GM19397 (cell line): ENCODE measurements at regions not wholly inside any gene's neighbourhood (a gene's known extent, or its start where the extent isn't known, plus 50 kb on each side); places are given as distances from the start of the nearest gene placed in this dataset.

Source experiments
- ATAC-seq: cut with Tn5 transposase; IDR thresholded peaks from one replicate; pipeline ENCODE4 v1.9.1; 2021; ENCODE audit warnings: mild to moderate bottlenecking, moderate library complexity; ENCODE audit not compliant: unreplicated experiment

- ATAC-seq = no peak
Measured at GRCh38 chr1:234976861-234977680, 151.6 kb downstream of the TOMM20 start.

- no peak for ATAC-seq
Measured at GRCh38 chr1:234975941-234976860, 152.4 kb downstream of the TOMM20 start.

- no peak for ATAC-seq
Measured at GRCh38 chr1:234975122-234975940, 153.3 kb downstream of the TOMM20 start.

GRCh38 chr1:234973426-234974250 lies 155.0 kb downstream of the TOMM20 start:
- ATAC-seq = no peak

- ATAC-seq = no peak
Measured at GRCh38 chr1:234972411-234973191, 156.0 kb downstream of the TOMM20 start.

DNA sequence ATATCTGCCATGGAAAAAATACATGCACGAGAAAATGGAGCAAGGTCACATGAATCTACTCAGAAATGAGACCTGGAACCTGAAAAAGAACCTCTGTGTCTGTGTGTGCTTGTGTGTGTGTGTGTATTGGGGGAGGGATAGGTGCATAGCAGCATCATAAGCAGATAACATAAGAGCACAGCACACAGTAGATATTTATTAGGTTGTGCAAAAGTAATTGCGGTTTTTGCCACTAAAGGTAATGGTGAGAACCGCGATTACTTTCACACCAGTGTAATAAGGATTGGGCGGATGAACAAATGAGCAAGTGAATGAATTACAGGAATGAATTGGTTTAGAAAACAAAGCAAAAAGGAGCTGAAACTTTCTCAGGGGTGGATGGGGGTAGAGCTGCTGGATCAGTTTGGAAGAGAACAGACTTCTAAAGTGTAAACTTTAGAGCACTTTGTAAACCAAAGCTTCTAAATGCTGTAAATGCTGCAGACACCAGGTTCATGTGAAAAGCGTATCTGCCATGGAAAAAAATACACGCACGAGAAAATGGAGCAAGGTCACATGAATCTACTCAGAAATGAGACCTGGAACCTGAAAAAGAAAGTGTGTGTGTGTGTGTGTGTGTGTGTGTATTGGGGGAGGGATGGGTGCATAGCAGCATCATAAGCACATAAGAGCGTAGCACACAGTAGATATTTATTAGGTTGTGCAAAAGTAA lies 156.9 kb downstream of the TOMM20 start:
- ATAC-seq = no peak

DNA sequence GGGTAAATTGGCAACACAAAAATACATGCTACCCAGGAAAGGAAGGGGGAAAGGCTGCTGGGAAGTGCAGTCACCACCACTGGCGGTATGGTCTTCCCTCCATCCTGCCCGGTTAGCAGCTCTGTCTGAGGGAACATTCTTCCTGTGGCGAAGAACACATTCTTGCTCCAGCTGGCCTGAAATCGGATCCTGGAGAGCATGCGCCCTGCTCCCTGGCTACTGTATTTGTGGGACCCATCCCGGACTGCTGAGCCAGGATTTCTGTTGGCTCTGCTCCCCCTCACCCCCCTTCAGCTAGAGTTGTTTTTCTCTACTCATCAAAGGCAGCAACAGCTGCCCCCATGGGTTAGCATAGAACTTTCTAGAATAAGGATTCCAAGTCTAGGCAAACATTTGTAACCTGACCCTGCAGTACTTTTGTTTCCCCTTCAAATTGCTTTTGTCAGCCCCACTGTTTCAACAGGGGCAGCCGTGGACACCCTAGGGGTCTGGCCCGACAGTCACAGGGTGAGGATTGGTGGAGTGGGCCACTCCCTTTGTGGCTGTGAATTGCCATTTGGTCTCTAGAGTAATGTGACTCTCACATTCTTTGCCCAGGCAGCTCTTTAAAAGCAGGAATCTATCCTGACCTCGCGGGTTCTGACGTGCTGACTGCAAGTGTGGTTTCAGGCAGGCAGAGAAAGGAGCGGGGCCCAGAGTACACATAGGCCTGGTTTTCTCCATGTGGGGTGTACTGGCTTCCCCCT lies 157.7 kb downstream of the TOMM20 start:
- no peak for ATAC-seq

DNA sequence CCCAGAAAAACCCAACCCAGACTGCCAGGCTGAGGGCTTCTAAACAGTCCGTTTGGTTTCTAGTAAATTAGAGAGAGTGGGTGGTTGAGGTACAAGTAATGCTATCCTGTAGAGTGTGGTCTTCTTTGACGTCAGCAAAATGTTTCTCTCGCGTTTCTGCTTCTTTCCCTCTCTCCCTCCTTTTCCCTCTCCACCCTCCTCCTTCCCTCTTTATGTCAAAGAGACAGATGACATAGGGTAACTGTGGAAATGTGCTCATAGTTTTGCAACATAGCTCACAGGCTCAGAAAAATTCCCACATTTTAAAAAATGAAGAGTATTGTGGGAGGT lies 158.3 kb downstream of the TOMM20 start:
- no peak for ATAC-seq

GRCh38 chr1:234969581-234970400 lies 158.8 kb downstream of the TOMM20 start:
- ATAC-seq = no peak

- no peak for ATAC-seq
Measured at GRCh38 chr1:234969011-234969441, 159.6 kb downstream of the TOMM20 start.

DNA sequence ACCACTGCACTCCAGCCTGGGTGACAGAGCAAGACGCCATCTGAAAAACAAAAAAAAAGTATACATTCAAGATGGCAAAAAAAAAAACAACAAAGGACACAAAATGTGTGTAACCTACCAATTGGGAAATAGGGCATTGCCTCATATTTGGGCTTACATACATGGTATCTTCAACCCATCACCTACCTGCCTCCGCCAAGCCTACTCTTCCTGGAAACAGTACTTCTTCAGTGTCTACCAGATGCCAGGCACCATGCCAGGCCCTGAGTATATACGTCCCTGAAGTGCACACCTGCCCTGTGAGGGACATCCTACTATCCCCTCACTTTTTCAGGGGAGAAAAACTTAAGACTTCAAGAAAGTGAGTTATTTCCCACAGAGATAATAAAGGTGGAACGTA lies 160.2 kb downstream of the TOMM20 start:
- ATAC-seq = no peak

- ATAC-seq = no peak
Measured at GRCh38 chr1:234967121-234967520, 161.5 kb downstream of the TOMM20 start.

DNA sequence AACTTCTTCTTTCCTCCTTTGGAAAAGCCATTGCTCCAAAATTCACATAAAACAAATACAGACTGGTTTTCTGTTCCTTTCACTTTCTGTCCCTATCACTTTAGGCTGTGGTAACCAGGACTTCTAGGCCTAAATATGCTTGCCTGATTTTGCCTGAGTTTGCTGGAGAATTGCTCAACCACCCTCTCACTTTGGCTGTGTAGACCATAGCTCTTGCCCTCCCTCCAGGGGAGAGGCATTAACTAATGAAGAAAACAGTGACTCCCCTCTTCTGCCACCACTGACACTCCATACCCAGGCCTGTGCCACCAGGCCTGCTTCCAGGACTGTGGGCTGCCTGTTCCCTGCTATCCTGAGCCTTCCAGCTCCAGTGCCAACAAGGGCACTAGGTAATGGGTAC lies 163.5 kb downstream of the TOMM20 start:
- no peak for ATAC-seq

DNA sequence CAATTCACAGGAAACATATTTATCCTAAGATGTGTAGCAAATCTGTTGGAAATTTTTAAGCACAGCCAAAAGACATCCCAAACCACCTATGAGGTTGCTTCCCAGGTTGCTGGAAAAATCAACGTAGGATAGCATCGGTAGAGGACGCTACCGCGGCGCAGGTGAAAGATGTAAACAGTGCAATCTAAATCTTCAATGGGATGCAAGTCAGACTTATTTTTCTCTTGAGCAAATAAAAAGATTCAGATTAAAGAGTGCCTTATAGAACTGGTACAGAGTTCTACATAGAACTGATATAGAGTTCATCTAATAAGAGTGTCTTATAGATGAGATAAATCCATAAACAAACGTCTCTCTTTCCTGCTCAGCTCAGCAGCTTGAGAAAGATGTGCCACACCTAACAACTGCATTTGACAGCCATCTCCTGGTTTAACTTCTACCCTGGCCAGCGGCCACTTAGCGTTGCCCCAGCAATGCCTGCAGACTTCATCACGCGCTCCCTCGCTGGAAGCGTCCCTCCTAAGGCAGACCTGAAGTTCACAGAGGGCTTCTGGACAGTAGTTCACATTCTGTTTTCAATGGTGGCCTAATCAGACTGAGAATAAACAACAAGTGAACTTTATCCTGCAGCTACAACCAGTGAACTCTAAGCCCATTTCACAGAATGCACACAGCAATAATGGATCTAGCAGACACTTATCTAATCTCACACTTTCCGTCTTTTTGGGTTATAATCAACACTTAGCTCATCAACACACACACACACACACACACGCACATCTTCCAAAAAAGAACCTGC lies 164.5 kb downstream of the TOMM20 start:
- no peak for ATAC-seq

DNA sequence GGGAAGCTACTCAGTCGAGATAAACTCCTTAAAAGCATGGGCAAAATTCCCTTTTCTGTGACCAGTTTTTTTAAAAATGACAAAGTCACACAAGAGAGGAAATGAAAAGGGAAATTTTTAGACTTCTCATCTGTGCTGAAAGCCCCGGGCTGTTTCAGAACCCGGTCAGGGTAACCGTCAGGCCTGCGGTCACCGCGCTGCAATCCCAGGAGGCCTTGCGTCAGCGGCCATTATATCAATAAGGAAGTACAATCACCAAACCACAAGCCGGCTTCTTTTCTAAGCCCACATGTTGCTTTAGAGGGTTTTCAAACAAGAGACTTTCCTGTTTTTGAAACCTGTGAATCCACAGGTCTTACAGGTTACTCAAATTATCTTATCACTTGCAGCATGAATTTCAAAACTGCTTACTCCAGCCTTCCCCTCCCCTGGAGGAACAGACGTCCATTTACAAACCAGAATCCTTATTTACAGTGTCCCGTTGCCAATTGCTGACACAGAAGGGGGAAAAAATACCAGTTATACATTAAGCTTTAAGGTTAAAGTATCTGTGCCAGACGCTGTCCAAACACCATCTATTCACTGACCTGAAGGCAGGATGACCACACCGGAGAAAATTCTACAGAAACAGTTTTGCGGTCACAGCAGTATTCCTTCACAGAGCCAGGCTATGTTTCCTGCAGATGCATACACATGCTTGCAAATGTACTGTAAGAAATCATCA lies 165.3 kb downstream of the TOMM20 start:
- ATAC-seq = peak; percentile 80
